NT2/D1 (cell line): ENCODE measurements at regions not wholly inside any gene's neighbourhood (a gene's known extent, or its start where the extent isn't known, plus 50 kb on each side); places are given as distances from the start of the nearest gene placed in this dataset.

ENCODE experiments used
- YY1 ChIP-seq: IDR thresholded peaks from 2 replicates; pipeline ENCODE4 v1.6.1; 2011; ENCODE audit not compliant: insufficient read length, insufficient read depth
- ZNF274 ChIP-seq: IDR thresholded peaks from 2 replicates; pipeline ENCODE4 v1.6.1; 2011; ENCODE audit warnings: mild to moderate bottlenecking, low read depth, low read length

DNA sequence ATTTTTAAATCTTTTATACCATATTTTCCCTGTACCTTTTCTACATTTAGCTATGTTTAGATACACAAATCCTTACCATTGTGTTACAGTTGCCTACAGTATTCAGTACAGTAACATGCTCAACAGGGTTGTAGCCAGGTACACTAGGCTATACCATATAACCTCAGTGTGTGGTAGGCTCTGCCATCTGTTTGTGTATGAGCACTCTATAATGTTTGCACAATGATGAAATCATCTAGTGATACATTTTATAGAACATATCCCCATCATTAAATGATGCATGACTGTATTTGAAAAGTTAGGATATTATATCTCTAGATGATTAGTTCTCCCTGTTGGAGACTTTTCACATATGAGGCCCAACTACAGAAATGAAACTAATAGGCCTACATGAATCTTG lies 188.6 kb downstream of the STK31 start:
- no peak for TF ChIP-seq ZNF274
- no peak for TF ChIP-seq YY1
